ENCODE measurements at regions not wholly inside any gene's neighbourhood (a gene's known extent, or its start where the extent isn't known, plus 50 kb on each side); places are given as distances from the start of the nearest gene placed in this dataset.

DNA sequence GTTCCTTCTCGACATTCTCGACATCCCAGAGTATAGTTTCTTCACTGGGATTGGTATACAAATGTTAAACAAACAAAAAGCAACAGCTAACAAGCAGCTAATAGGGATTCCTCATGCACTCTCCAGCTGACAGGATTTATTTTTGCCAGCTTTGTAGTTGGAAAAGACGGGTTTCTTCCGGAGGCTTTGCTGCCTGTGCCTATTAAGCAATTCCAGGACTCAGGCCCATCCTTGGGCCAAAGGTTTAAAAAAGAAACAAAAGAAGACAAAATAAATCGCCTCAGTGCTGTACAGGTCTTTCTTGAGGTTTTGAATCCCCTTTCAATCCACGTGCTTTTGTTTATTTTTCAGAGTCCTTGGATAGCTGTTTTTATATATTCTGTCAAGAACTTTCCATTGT is 1414.5 kb upstream of the PCDH9 start:
- WGBS (ENCODE audit: insufficient coverage, insufficient replicate concordance, low lambda C conversion rate, missing lambda C conversion rate) = 3% methylated on average over 6 of the region's 6 CpGs
- SMC1A ChIA-PET (ENCODE audit: uncharacterized antibody, unreplicated experiment) = interaction anchor here (1.5 kb wide), 1 partner anchor 33 kb away, joined by 3 read pairs; no protein-coding TSS in a partner anchor
- DNase-seq (ENCODE audit: low read depth, low spot score) = no peak

More for the DNA sequence above, 1414.5 kb upstream of the PCDH9 start:
- H3K4me1 ChIP-seq (ENCODE audit: control insufficient read depth, insufficient read depth, low read length) = no peaks in the 10 kb centered on the region
- FAIRE-seq (no peak), ATAC-seq (no peak)
- in situ Hi-C loops (cut with MboI) = no loop called here
- intact Hi-C loops (cut with micrococcal nuclease; ENCODE audit: unreplicated experiment) = no loop called here
- H2AFZ ChIP-seq (ENCODE audit: control insufficient read depth, low read depth, low read length) = no peak overlapping the region
- H3K36me3 ChIP-seq (ENCODE audit: control insufficient read depth in 2 of 2, insufficient read depth in 2 of 2, low read length in 1 of 2) = no peaks in the 10 kb centered on the region
- no peaks in the 10 kb centered on the region for H4K20me1 ChIP-seq (ENCODE audit: control insufficient read depth, insufficient read depth)
- H3K79me2 ChIP-seq (ENCODE audit: control insufficient read depth, insufficient read depth, low read length) = no peaks in the 10 kb centered on the region
- ChIA-PET RAD21 (ENCODE audit: unreplicated experiment) (no interaction called here), CTCF (no interaction called here), POLR2A (no interaction called here)
- H3K27ac ChIP-seq (ENCODE audit: control insufficient read depth, insufficient read depth) = no peak overlapping the region
- H3K4me2 ChIP-seq (ENCODE audit: control insufficient read depth, insufficient read depth) = no peak overlapping the region
- H3K9me3 ChIP-seq (replicated peaks; ENCODE audit: control insufficient read depth, insufficient read depth, low read length) = no peaks in the 10 kb centered on the region
- H3K27me3 ChIP-seq (replicated peaks in 1 of 2; ENCODE audit: control insufficient read depth in 2 of 2, insufficient read depth in 2 of 2, low read length in 1 of 2) = no peaks in the 10 kb centered on the region
- no TSS peak for BruUV-seq (replicated peaks)
- no peak for TF ChIP-seq SP1 (IDR thresholded peaks at IDR 0.05; ENCODE audit: low read depth, low read length)
- TF ChIP-seq CBX5 (IDR thresholded peaks at IDR 0.05; ENCODE audit: low read depth) = no peak
- no peak for TF ChIP-seq CREB1 (IDR thresholded peaks at IDR 0.05; ENCODE audit: low read depth)
- TF ChIP-seq EZH2 (IDR thresholded peaks at IDR 0.05; ENCODE audit: borderline replicate concordance, control insufficient read depth, low read depth, low read length) = no peak
- TF ChIP-seq IKZF2 (IDR thresholded peaks at IDR 0.05) = no peak
- TF ChIP-seq, protein P1, sequence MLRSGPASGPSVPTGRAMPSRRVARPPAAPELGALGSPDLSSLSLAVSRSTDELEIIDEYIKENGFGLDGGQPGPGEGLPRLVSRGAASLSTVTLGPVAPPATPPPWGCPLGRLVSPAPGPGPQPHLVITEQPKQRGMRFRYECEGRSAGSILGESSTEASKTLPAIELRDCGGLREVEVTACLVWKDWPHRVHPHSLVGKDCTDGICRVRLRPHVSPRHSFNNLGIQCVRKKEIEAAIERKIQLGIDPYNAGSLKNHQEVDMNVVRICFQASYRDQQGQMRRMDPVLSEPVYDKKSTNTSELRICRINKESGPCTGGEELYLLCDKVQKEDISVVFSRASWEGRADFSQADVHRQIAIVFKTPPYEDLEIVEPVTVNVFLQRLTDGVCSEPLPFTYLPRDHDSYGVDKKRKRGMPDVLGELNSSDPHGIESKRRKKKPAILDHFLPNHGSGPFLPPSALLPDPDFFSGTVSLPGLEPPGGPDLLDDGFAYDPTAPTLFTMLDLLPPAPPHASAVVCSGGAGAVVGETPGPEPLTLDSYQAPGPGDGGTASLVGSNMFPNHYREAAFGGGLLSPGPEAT (IDR thresholded peaks at IDR 0.05; ENCODE audit: low read depth) = no peak
- TF ChIP-seq, protein P2, sequence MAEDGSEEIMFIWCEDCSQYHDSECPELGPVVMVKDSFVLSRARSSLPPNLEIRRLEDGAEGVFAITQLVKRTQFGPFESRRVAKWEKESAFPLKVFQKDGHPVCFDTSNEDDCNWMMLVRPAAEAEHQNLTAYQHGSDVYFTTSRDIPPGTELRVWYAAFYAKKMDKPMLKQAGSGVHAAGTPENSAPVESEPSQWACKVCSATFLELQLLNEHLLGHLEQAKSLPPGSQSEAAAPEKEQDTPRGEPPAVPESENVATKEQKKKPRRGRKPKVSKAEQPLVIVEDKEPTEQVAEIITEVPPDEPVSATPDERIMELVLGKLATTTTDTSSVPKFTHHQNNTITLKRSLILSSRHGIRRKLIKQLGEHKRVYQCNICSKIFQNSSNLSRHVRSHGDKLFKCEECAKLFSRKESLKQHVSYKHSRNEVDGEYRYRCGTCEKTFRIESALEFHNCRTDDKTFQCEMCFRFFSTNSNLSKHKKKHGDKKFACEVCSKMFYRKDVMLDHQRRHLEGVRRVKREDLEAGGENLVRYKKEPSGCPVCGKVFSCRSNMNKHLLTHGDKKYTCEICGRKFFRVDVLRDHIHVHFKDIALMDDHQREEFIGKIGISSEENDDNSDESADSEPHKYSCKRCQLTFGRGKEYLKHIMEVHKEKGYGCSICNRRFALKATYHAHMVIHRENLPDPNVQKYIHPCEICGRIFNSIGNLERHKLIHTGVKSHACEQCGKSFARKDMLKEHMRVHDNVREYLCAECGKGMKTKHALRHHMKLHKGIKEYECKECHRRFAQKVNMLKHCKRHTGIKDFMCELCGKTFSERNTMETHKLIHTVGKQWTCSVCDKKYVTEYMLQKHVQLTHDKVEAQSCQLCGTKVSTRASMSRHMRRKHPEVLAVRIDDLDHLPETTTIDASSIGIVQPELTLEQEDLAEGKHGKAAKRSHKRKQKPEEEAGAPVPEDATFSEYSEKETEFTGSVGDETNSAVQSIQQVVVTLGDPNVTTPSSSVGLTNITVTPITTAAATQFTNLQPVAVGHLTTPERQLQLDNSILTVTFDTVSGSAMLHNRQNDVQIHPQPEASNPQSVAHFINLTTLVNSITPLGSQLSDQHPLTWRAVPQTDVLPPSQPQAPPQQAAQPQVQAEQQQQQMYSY (CRISPR knock-in tag; IDR thresholded peaks at IDR 0.05) = no peak
- no peak for TF ChIP-seq MXI1 (IDR thresholded peaks at IDR 0.05; ENCODE audit: low read depth, low read length)
- TF ChIP-seq CREM (IDR thresholded peaks at IDR 0.05; ENCODE audit: low read depth) = no peak
- no peak for TF ChIP-seq SREBF2 (IDR thresholded peaks at IDR 0.05; ENCODE audit: low read length)
- TF ChIP-seq CBX3 (IDR thresholded peaks at IDR 0.05; ENCODE audit: borderline replicate concordance, low read depth) = no peak
- no peak for TF ChIP-seq RAD51 (IDR thresholded peaks at IDR 0.05)
- no peak for TF ChIP-seq SRF (IDR thresholded peaks at IDR 0.05; ENCODE audit: low read depth in 2 of 2, low read length in 2 of 2)
- no peak for TF ChIP-seq HDAC2 (IDR thresholded peaks at IDR 0.05)
- H3K9ac ChIP-seq (ENCODE audit: control insufficient read depth, insufficient read depth, low read length) = no peak overlapping the region
- H3K4me3 ChIP-seq = no peak overlapping the region
